Mucosa of gallbladder (tissue), 1 donor: ENCODE measurements at regions not wholly inside any gene's neighbourhood (a gene's known extent, or its start where the extent isn't known, plus 50 kb on each side); places are given as distances from the start of the nearest gene placed in this dataset.
"Not testable (repeated sequence)": the region's sequence is repeated elsewhere in the genome, so short reads cannot be mapped to it uniquely, and the experiment has no call there.

Experiments
- DNase-seq: peaks from one replicate; pipeline ENCODE4 v3.0.0-alpha.2; 2020; ENCODE audit warnings: low spot score
- donor health status: DM: no; HTN: no; CAD: no.

- no peak for DNase-seq
These were observed 134.1 kb downstream of the FZD1 start for GRCh38 chr7:91398341-91398740.

GRCh38 chr7:91405092-91405788, 141.0 kb downstream of the FZD1 start:
- DNase-seq = no peak

- not testable (repeated sequence) for DNase-seq
These were observed 141.6 kb downstream of the FZD1 start for GRCh38 chr7:91405873-91406272.

GRCh38 chr7:91407942-91408341, 143.7 kb downstream of the FZD1 start:
- no peak for DNase-seq

GRCh38 chr7:91408388-91409154, 144.3 kb downstream of the FZD1 start:
- DNase-seq = no peak

GRCh38 chr7:91411060-91411459, 146.8 kb downstream of the FZD1 start:
- DNase-seq = no peak

- DNase-seq = no peak
These were observed 148.1 kb downstream of the FZD1 start for GRCh38 chr7:91412298-91412697.

- DNase-seq = no peak
These were observed 150.5 kb downstream of the FZD1 start for GRCh38 chr7:91414734-91415133.

GRCh38 chr7:91416155-91416865, 152.1 kb downstream of the FZD1 start:
- DNase-seq = no peak

GRCh38 chr7:91420606-91421005, 156.4 kb downstream of the FZD1 start:
- no peak for DNase-seq

- DNase-seq = no peak
These were observed 156.8 kb downstream of the FZD1 start for GRCh38 chr7:91421018-91421417.

GRCh38 chr7:91424371-91424770, 160.1 kb downstream of the FZD1 start:
- DNase-seq = no peak

- DNase-seq = no peak
These were observed 160.9 kb downstream of the FZD1 start for GRCh38 chr7:91425149-91425548.

GRCh38 chr7:91427051-91427450, 162.8 kb downstream of the FZD1 start:
- no peak for DNase-seq

GRCh38 chr7:91431601-91432000, 167.4 kb downstream of the FZD1 start:
- no peak for DNase-seq

GRCh38 chr7:91434836-91435235, 170.6 kb downstream of the FZD1 start:
- no peak for DNase-seq

- DNase-seq = no peak
These were observed 171.3 kb downstream of the FZD1 start for GRCh38 chr7:91435381-91436059.

- DNase-seq = no peak
These were observed 172.4 kb downstream of the FZD1 start for GRCh38 chr7:91436655-91437054.

- DNase-seq = not testable (repeated sequence)
These were observed 176.0 kb downstream of the FZD1 start for GRCh38 chr7:91440198-91440597.

GRCh38 chr7:91443862-91444261, 179.6 kb downstream of the FZD1 start:
- no peak for DNase-seq

GRCh38 chr7:91446819-91447218, 182.6 kb downstream of the FZD1 start:
- DNase-seq = no peak

GRCh38 chr7:91455411-91455810, 191.2 kb downstream of the FZD1 start:
- no peak for DNase-seq
